CD14-positive monocyte (primary cell): ENCODE measurements at regions not wholly inside any gene's neighbourhood (a gene's known extent, or its start where the extent isn't known, plus 50 kb on each side); places are given as distances from the start of the nearest gene placed in this dataset.
A peak's percentile ranks its signal among the peaks of the same experiment; 100 is the strongest.

Experiments used
- DNase-seq, 3 donors: peaks; one replicate each; pipeline ENCODE4 v3.0.0-alpha.2; 2011 to 2022
- H2AFZ ChIP-seq: 2 replicates; pipeline ENCODE4 v1.6.0; 2012; ENCODE audit warnings: mild to moderate bottlenecking, low read depth, low read length, inconsistent platforms; ENCODE audit not compliant: insufficient read depth, poor library complexity, severe bottlenecking
- H3K27ac ChIP-seq, 2 donors: 1 replicate in 1 of 2; 2 replicates in 1 of 2; pipeline ENCODE4 v1.5.1; 2012 to 2013; ENCODE audit warnings: low read length in 2 of 2, control low read depth in 1 of 2, inconsistent platforms in 1 of 2, low read depth in 1 of 2, mild to moderate bottlenecking in 1 of 2
- H3K27me3 ChIP-seq, 2 donors: one replicate each; pipeline versions ENCODE4 v1.6.0 to v1.6.1; 2011 to 2013; ENCODE audit warnings: low read length in 2 of 2; ENCODE audit not compliant: control insufficient read depth in 2 of 2, insufficient read depth in 2 of 2
- H3K36me3 ChIP-seq, 2 donors: replicated peaks in 1 of 2; 1 replicate in 1 of 2; 2 replicates in 1 of 2; pipeline versions ENCODE4 v1.5.1 to v1.6.1; 2012 to 2013; ENCODE audit warnings: low read length in 2 of 2, control low read depth in 1 of 2, inconsistent platforms in 1 of 2, mild to moderate bottlenecking in 1 of 2; ENCODE audit not compliant: insufficient read depth in 2 of 2, control insufficient read depth in 1 of 2
- H3K4me1 ChIP-seq, 2 donors: 1 replicate in 1 of 2; 2 replicates in 1 of 2; pipeline versions ENCODE4 v1.5.1 to v1.6.1; 2012 to 2013; ENCODE audit warnings: low read length in 2 of 2, control low read depth in 1 of 2, inconsistent platforms in 1 of 2, mild to moderate bottlenecking in 1 of 2, moderate library complexity in 1 of 2; ENCODE audit not compliant: insufficient read depth in 2 of 2, control insufficient read depth in 1 of 2
- H3K4me2 ChIP-seq: replicated peaks from 2 replicates; pipeline ENCODE3; 2012; ENCODE audit warnings: low read length, moderate library complexity, mild to moderate bottlenecking; ENCODE audit not compliant: poor library complexity, severe bottlenecking; ENCODE audit errors: extremely low read depth
- H3K4me3 ChIP-seq, 3 experiments: fragments of 200-600 bp in 1 of 3; sonication (generic) in 1 of 3; replicated peaks in 1 of 3; 1 replicate in 2 of 3; 2 replicates in 1 of 3; pipeline ENCODE4 v1.5.1; 2011 to 2013; ENCODE audit warnings: low read length in 3 of 3, mild to moderate bottlenecking in 3 of 3, control low read depth in 2 of 3, low read depth in 2 of 3, inconsistent platforms in 1 of 3, moderate library complexity in 1 of 3
- H3K79me2 ChIP-seq: 2 replicates; pipeline ENCODE4 v1.6.0; 2012; ENCODE audit warnings: mild to moderate bottlenecking, control low read depth, inconsistent platforms, low read length, moderate library complexity; ENCODE audit not compliant: insufficient read depth
- H3K9ac ChIP-seq: 2 replicates; pipeline ENCODE4 v1.6.0; 2017; ENCODE audit warnings: low read length, mild to moderate bottlenecking; ENCODE audit not compliant: insufficient read depth, poor library complexity, severe bottlenecking
- H3K9me3 ChIP-seq, 2 donors: replicated peaks in 1 of 2; 1 replicate in 1 of 2; 2 replicates in 1 of 2; pipeline versions ENCODE4 v1.5.1 to v1.6.1; 2012 to 2013; ENCODE audit warnings: low read length in 2 of 2, control low read depth in 1 of 2; ENCODE audit not compliant: control insufficient read depth in 1 of 2, insufficient read depth in 1 of 2
- H4K20me1 ChIP-seq: 2 replicates; pipeline ENCODE4 v1.6.0; 2012; ENCODE audit warnings: mild to moderate bottlenecking, low read length, control low read depth, moderate library complexity; ENCODE audit not compliant: insufficient read depth
- H3K27ac Mint-ChIP-seq, 7 donors: one replicate each; pipeline ENCODE4 v1.8.0; 2020; ENCODE audit warnings: mild to moderate bottlenecking in 7 of 7, mixed read lengths in 7 of 7, moderate library complexity in 6 of 7, inconsistent platforms in 2 of 7
- H3K27me3 Mint-ChIP-seq, 3 donors: one replicate each; pipeline ENCODE4 v1.8.0; 2021 to 2022; ENCODE audit warnings: low read depth in 3 of 3, mild to moderate bottlenecking in 3 of 3, mixed read lengths in 3 of 3, moderate library complexity in 3 of 3, inconsistent platforms in 1 of 3
- H3K36me3 Mint-ChIP-seq, 2 donors: one replicate each; pipeline ENCODE4 v1.8.0; 2020; ENCODE audit warnings: mixed read lengths in 2 of 2, inconsistent platforms in 1 of 2, mild to moderate bottlenecking in 1 of 2
- H3K4me1 Mint-ChIP-seq: one replicate; pipeline ENCODE4 v1.8.0; 2020; ENCODE audit warnings: mild to moderate bottlenecking, mixed read lengths
- H3K4me3 Mint-ChIP-seq, 2 donors: one replicate each; pipeline ENCODE4 v1.8.0; 2020; ENCODE audit warnings: mild to moderate bottlenecking in 2 of 2, mixed read lengths in 2 of 2, moderate library complexity in 1 of 2
- H3K9me3 Mint-ChIP-seq, 7 donors: one replicate each; pipeline ENCODE4 v1.8.0; 2020 to 2022; ENCODE audit warnings: mixed read lengths in 7 of 7, mild to moderate bottlenecking in 6 of 7, moderate library complexity in 6 of 7, inconsistent platforms in 2 of 7
- CTCF ChIP-seq: fragments of 200-600 bp; IDR thresholded peaks from one replicate; pipeline ENCODE4 v1.8.0; 2022; ENCODE audit warnings: antibody characterized with exemption, mild to moderate bottlenecking
- WGBS: methylation state at CpG from one replicate; pipeline ENCODE4 v1.1.5; 2013; ENCODE audit warnings: missing lambda C conversion rate; ENCODE audit not compliant: insufficient coverage; 5-methylcytosine and 5-hydroxymethylcytosine counted together
- intact Hi-C, 2 donors: fragments of 100-400 bp; cut with micrococcal nuclease; formaldehyde crosslinking; loops; one replicate each; pipeline versions ENCODE4 v1.15.0 to v1.15.1; 2023

DNA sequence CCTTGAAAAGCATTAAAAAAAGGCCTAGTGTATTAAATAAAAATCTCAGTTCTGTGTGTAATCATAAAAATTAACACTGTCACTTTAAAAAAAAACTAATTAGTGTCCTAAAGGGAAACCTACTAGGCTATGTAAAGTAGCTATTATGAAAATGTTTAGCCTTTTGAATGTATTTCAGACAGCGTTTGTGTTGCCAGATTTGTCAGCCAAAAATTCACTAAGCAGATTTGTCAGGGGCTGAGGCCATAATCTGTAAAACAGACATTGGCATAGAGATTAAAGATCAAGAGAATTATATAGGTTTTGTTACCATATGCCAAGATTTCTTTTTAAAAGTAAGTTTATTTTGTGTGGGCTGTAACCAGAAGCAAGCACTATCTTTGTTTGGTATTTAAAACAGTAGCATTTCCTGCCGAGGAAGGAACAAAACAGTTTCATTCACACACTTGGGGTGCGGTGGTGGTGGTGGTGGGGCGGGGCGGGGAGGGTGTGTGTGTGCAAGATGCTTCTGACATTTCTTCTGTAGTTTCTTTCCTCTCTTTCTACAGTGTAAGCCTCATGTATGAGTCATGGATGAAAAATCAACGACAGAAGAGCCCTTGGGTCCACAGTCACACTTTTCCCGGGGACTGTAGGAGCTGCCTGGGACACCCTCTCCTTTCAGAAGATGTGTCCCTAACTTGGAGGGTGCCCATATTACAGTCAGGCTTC, 328.5 kb upstream of the FANCL start:
- no peak overlapping the region for H3K4me2 ChIP-seq
- H3K79me2 ChIP-seq: no peaks in the 10 kb centered on the region
- H3K27me3 ChIP-seq: no peaks in the 10 kb centered on the region
- Mint-ChIP-seq H3K36me3 (no peaks in the 10 kb centered on the region), H3K27me3 (no peaks in the 10 kb centered on the region), H3K27ac (no peak overlapping the region), H3K4me1 (peaks cover 19% of the 10 kb centered on the region), H3K9me3 (peaks cover 0 to 2% (median 0%) of the 10 kb centered on the region in 7 donors), H3K4me3 (no peak overlapping the region)
- no peaks in the 10 kb centered on the region for H3K9me3 ChIP-seq
- H3K27ac ChIP-seq: no peak overlapping the region
- peak overlapping the region; percentile 14 for H2AFZ ChIP-seq
- peaks cover 5 to 7% of the 10 kb centered on the region in 2 donors for H3K4me1 ChIP-seq
- intact Hi-C loops: no loop called here
- no peak overlapping the region for H3K9ac ChIP-seq
- H3K36me3 ChIP-seq: no peaks in the 10 kb centered on the region
- 78% methylated on average over 1 of the region's 7 CpGs for WGBS
- H3K4me3 ChIP-seq: no peak overlapping the region
- DNase-seq: no peak
- no peak for TF ChIP-seq CTCF
- H4K20me1 ChIP-seq: no peaks in the 10 kb centered on the region

GRCh38 chr2:58568901-58569300, 327.8 kb upstream of the FANCL start:
- no peaks in the 10 kb centered on the region for H3K79me2 ChIP-seq
- no peak for TF ChIP-seq CTCF
- no peak overlapping the region for H3K4me2 ChIP-seq
- no peaks in the 10 kb centered on the region for H3K27me3 ChIP-seq
- H3K9me3 ChIP-seq: no peaks in the 10 kb centered on the region
- Mint-ChIP-seq H3K27ac (no peak overlapping the region), H3K27me3 (no peaks in the 10 kb centered on the region), H3K4me1 (peaks cover 19% of the 10 kb centered on the region), H3K36me3 (no peaks in the 10 kb centered on the region), H3K4me3 (no peak overlapping the region), H3K9me3 (peaks cover 0 to 2% (median 0%) of the 10 kb centered on the region in 7 donors)
- DNase-seq: no peak
- no peak overlapping the region for H3K9ac ChIP-seq
- H3K27ac ChIP-seq: no peak overlapping the region
- no peak overlapping the region for H3K4me3 ChIP-seq
- no peaks in the 10 kb centered on the region for H3K36me3 ChIP-seq
- no CpG with 5 or more reads among the region's 2 CpGs for WGBS
- intact Hi-C loops: no loop called here
- no peak overlapping the region for H2AFZ ChIP-seq
- no peaks in the 10 kb centered on the region for H4K20me1 ChIP-seq
- peaks cover 5 to 7% of the 10 kb centered on the region in 2 donors for H3K4me1 ChIP-seq
